Colonic mucosa (tissue), 4 donors: ENCODE measurements at regions not wholly inside any gene's neighbourhood (a gene's known extent, or its start where the extent isn't known, plus 50 kb on each side); places are given as distances from the start of the nearest gene placed in this dataset.
"Not testable (repeated sequence)": the region's sequence is repeated elsewhere in the genome, so short reads cannot be mapped to it uniquely, and the experiment has no call there.

Experiments used
- DNase-seq: peaks from one replicate; pipeline ENCODE4 v3.0.0-alpha.2; 2020
- H3K27ac ChIP-seq: fragments of 200-600 bp; one replicate; pipeline ENCODE4 v1.8.0; 2021
- H3K27me3 ChIP-seq: fragments of 200-600 bp; one replicate; pipeline ENCODE4 v1.8.0; 2021
- H3K36me3 ChIP-seq: fragments of 200-600 bp; one replicate; pipeline ENCODE4 v1.8.0; 2021
- H3K4me1 ChIP-seq: fragments of 200-600 bp; one replicate; pipeline ENCODE4 v1.8.0; 2021; ENCODE audit warnings: mild to moderate bottlenecking
- H3K4me3 ChIP-seq: fragments of 200-600 bp; one replicate; pipeline ENCODE4 v1.8.0; 2021
- H3K9ac ChIP-seq, 2 donors: one replicate each; pipeline ENCODE4 v1.7.0; 2013; ENCODE audit warnings: control low read depth in 2 of 2, low read depth in 2 of 2, low read length in 2 of 2
- H3K9me3 ChIP-seq: fragments of 200-600 bp; one replicate; pipeline ENCODE4 v1.8.0; 2021
- intact Hi-C: fragments of 100-400 bp; cut with DNase I; formaldehyde crosslinking; loops from one replicate; pipeline ENCODE4 v1.14.1; 2022
- TF ChIP-seq, protein P1 (sequence below): fragments of 200-600 bp; IDR thresholded peaks from one replicate; pipeline ENCODE4 v1.8.0; 2022; ENCODE audit warnings: antibody characterized with exemption, mild to moderate bottlenecking
- donor health status: healthy.
- donor health status: DM: no; HTN: no; CAD: no.
- donor health status: DM: no; HTN: no; CAD: no.

DNA sequence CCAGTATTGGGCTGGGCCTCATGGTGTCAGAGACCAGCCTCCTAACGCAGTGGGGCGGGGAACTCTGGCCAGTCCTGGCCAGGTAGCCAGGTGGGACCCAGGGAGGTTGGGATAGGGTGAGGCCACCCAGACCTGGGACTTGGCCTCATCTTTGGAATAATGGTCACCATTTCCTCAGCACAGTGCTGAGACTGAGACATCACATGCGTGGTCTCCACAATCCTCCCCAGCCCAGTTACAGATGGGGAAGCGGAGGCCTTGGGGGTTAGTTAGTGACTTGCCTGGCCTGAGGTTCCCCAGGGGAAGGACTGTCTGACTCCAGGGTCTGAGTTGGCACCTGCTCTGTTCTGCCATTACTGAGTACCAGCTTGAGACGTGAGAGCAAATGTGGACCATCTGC lies 77.9 kb upstream of the CASZ1 start:
- Histone ChIP-seq H3K4me1 (no peaks in the 10 kb centered on the region), H3K9ac (no peak overlapping the region), H3K27me3 (no peaks in the 10 kb centered on the region), H3K27ac (no peak overlapping the region), H3K4me3 (no peak overlapping the region), H3K9me3 (no peaks in the 10 kb centered on the region), H3K36me3 (no peaks in the 10 kb centered on the region)
- no peak for DNase-seq
- intact Hi-C loops: no loop called here
- TF ChIP-seq, protein P1, sequence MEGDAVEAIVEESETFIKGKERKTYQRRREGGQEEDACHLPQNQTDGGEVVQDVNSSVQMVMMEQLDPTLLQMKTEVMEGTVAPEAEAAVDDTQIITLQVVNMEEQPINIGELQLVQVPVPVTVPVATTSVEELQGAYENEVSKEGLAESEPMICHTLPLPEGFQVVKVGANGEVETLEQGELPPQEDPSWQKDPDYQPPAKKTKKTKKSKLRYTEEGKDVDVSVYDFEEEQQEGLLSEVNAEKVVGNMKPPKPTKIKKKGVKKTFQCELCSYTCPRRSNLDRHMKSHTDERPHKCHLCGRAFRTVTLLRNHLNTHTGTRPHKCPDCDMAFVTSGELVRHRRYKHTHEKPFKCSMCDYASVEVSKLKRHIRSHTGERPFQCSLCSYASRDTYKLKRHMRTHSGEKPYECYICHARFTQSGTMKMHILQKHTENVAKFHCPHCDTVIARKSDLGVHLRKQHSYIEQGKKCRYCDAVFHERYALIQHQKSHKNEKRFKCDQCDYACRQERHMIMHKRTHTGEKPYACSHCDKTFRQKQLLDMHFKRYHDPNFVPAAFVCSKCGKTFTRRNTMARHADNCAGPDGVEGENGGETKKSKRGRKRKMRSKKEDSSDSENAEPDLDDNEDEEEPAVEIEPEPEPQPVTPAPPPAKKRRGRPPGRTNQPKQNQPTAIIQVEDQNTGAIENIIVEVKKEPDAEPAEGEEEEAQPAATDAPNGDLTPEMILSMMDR: no peak

DNA sequence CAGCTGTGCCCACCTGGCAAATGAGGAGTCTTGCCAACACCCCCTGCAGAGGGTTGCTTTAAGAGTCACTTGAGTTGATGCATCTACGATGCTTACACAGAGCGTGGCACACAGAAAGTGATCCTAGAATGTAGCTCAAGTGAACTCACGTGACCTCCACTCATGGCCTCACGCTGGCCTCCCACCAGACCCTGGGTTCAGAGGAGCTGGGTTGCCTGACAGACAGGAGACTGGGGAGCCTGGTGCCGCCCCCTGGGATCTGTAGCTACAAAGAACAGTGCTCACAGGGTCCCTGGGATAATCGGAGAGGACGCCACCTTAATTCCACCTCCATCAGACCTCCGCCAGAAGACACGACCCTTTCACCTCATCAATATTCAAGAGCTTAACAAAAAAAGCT lies 81.4 kb upstream of the CASZ1 start:
- intact Hi-C loops: no loop called here
- no peaks in the 10 kb centered on the region for H3K27me3 ChIP-seq
- no peaks in the 10 kb centered on the region for H3K9me3 ChIP-seq

DNA sequence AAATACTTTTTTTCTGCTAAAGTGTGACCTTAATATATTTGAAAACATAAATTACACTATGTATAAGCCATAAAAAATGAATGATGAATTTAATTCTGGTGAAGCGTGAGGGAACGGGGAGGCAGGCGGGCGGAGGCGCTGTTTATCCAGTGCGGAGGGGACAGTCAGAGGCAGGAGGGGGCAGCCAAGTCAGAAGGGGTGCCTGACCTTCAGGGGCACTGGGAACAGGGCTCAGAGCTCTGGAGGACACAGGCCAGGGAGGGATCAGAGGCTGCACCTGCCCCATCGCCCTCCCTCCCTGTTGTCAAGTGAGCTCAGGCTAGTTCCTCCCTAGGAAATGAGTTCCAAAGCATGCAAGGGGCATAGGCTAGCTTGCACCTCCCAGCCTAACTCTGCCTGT lies 82.0 kb upstream of the CASZ1 start:
- Histone ChIP-seq H3K9ac (no peak overlapping the region), H3K4me1 (no peaks in the 10 kb centered on the region), H3K9me3 (no peaks in the 10 kb centered on the region), H3K4me3 (no peak overlapping the region), H3K27ac (no peak overlapping the region), H3K36me3 (no peaks in the 10 kb centered on the region), H3K27me3 (no peaks in the 10 kb centered on the region)
- intact Hi-C loops: no loop called here
- TF ChIP-seq, protein P1: no peak
- no peak for DNase-seq

More for the DNA sequence above, 81.4 kb upstream of the CASZ1 start:
- TF ChIP-seq, protein P1: no peak
- Histone ChIP-seq H3K9ac (no peak overlapping the region), H3K4me3 (no peak overlapping the region), H3K27ac (no peak overlapping the region), H3K4me1 (no peaks in the 10 kb centered on the region), H3K36me3 (no peaks in the 10 kb centered on the region)
- DNase-seq: no peak

DNA sequence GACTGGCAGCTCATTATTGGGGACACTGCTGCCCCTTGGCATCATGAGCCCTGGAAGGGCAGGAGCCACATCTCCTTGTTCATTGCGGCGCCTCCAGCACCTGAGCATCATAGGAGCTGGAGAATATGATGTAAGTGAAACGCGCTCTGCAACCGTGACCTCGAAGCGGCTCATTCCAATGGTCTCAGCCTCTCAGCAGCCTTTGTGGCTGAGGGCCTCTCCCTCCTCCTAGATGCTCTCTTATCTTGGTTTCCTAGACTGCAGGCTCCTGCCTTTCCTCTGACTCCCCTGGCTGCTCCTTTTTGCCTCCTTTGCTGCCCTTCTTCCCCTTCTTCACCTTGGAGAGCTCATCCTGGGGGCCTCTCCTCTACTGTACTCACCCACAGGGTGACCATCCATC lies 83.6 kb upstream of the CASZ1 start:
- TF ChIP-seq, protein P1: no peak
- no peak overlapping the region for H3K9ac ChIP-seq
- H3K4me1 ChIP-seq: no peaks in the 10 kb centered on the region
- H3K36me3 ChIP-seq: no peaks in the 10 kb centered on the region
- no peak overlapping the region for H3K4me3 ChIP-seq
- DNase-seq: no peak
- no peak overlapping the region for H3K27ac ChIP-seq
- H3K9me3 ChIP-seq: no peaks in the 10 kb centered on the region
- no peaks in the 10 kb centered on the region for H3K27me3 ChIP-seq
- intact Hi-C loops: no loop called here

DNA sequence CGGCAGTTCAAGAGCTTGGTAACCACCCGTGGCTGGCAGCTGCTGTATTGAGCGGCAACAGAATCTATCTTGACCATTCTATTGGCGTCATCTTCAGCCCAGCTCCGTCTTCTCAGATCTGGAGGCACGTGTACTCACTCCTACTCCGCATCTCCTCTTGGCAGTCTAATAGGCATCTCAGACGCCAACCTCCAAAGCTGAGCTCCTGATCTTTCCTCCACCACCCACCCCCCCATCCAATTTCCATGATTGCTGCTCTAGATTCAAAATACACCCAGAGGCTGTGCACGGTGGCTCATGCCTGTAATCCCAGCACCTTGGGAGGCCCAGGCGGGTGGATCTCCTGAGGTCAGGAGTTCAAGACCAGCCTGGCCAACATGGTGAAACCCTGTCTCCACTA lies 84.6 kb upstream of the CASZ1 start:
- TF ChIP-seq, protein P1: no peak
- intact Hi-C loops: no loop called here
- H3K9me3 ChIP-seq: no peaks in the 10 kb centered on the region
- H3K4me3 ChIP-seq: no peak overlapping the region
- H3K9ac ChIP-seq: no peak overlapping the region
- DNase-seq: no peak
- H3K4me1 ChIP-seq: no peaks in the 10 kb centered on the region
- no peak overlapping the region for H3K27ac ChIP-seq
- no peaks in the 10 kb centered on the region for H3K27me3 ChIP-seq
- no peaks in the 10 kb centered on the region for H3K36me3 ChIP-seq

DNA sequence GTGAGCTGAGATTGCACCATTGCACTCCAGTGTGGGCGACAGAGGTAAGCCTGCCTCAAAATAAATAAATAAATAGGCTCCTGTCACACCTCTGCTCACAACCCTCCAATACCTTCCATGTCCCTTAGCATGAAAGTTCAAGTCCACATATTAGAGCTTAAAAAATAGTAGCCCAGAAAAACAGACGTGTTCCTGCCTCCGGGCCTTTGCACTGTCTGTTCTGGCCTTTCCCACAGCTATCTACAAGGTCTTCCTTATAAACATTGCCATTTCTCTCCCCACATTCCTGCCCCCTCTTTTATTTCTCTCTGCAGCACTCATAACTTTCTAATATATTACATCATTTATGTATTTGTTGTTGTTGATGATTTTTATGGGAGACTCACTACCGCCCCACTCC lies 85.6 kb upstream of the CASZ1 start:
- no peaks in the 10 kb centered on the region for H3K4me1 ChIP-seq
- H3K4me3 ChIP-seq: no peak overlapping the region
- DNase-seq: no peak
- TF ChIP-seq, protein P1: no peak
- H3K36me3 ChIP-seq: no peaks in the 10 kb centered on the region
- H3K9me3 ChIP-seq: no peaks in the 10 kb centered on the region
- intact Hi-C loops: no loop called here
- no peaks in the 10 kb centered on the region for H3K27me3 ChIP-seq
- H3K27ac ChIP-seq: no peak overlapping the region
- no peak overlapping the region for H3K9ac ChIP-seq

DNA sequence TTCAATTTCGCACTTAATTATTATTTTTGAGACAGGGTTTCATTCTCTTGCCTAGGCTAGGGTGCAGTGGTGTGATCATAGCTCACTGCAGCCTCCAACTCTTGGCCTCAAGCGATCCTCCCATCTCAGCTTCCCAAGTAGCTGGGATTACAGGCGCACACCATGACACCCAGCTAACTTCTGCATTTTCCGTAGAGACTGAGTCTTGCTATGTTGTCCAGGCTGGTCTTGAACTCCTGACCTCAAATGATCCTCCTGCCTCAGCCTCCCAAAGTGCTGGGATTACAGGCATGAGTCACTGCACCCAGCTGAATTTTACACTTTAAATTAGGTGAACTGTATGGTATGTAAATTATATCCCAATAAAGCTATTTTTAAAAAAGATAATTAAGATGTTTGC lies 90.6 kb upstream of the CASZ1 start:
- H3K9ac ChIP-seq, H3K9me3 ChIP-seq, H3K4me3 ChIP-seq, H3K4me1 ChIP-seq, intact Hi-C loops, DNase-seq, H3K36me3 ChIP-seq, H3K27ac ChIP-seq: not testable (repeated sequence)
- peaks cover 22% of the 10 kb centered on the region for H3K27me3 ChIP-seq
